GM23338 (cell line): ENCODE measurements at regions not wholly inside any gene's neighbourhood (a gene's known extent, or its start where the extent isn't known, plus 50 kb on each side); places are given as distances from the start of the nearest gene placed in this dataset.

Source experiments
- ATAC-seq: fragments of 200-7000 bp; cut with Tn5 transposase; 3 replicates; pipeline ENCODE4 v1.9.1; 2020
- DNase-seq: peaks from one replicate; pipeline ENCODE4 v3.0.0-alpha.2; 2015; ENCODE audit warnings: low spot score
- H2AFZ ChIP-seq: fragments of 200-600 bp; sonication (generic); 2 replicates; pipeline ENCODE4 v1.8.0; 2016; ENCODE audit warnings: antibody characterized with exemption, mild to moderate bottlenecking, moderate library complexity
- H3F3A ChIP-seq: fragments of 200-600 bp; sonication (generic); replicated peaks from 2 replicates; pipeline ENCODE4 v1.8.0; 2017; ENCODE audit warnings: antibody characterized with exemption, mixed run types, low read depth
- H3K27ac ChIP-seq: fragments of 200-600 bp; sonication (generic); 2 replicates; pipeline ENCODE4 v1.6.1; 2016; ENCODE audit warnings: low read depth
- H3K27me3 ChIP-seq: fragments of 200-600 bp; sonication (generic); 2 replicates; pipeline ENCODE4 v1.8.0; 2016; ENCODE audit warnings: mild to moderate bottlenecking, mixed run types, moderate library complexity; ENCODE audit not compliant: insufficient read depth
- H3K36me3 ChIP-seq: fragments of 200-600 bp; sonication (generic); 2 replicates; pipeline ENCODE4 v1.8.0; 2016; ENCODE audit warnings: mild to moderate bottlenecking; ENCODE audit not compliant: insufficient read depth
- H3K4me1 ChIP-seq: fragments of 200-600 bp; sonication (generic); 2 replicates; pipeline ENCODE4 v1.8.0; 2016; ENCODE audit warnings: mild to moderate bottlenecking, moderate library complexity; ENCODE audit not compliant: insufficient read depth
- H3K4me2 ChIP-seq: fragments of 200-600 bp; sonication (generic); 2 replicates; pipeline ENCODE4 v1.7.1; 2017; ENCODE audit warnings: mixed run types
- H3K4me3 ChIP-seq: fragments of 200-600 bp; sonication (generic); 2 replicates; pipeline ENCODE4 v1.6.1; 2016; ENCODE audit warnings: mixed run types
- H3K79me2 ChIP-seq: fragments of 200-600 bp; sonication (generic); replicated peaks from 2 replicates; pipeline ENCODE4 v1.8.0; 2017; ENCODE audit warnings: mild to moderate bottlenecking; ENCODE audit not compliant: insufficient read depth
- H3K9me2 ChIP-seq: fragments of 200-600 bp; sonication (generic); 2 replicates; pipeline ENCODE4 v1.8.0; 2017; ENCODE audit not compliant: insufficient read depth
- H4K20me1 ChIP-seq: fragments of 200-600 bp; sonication (generic); replicated peaks from 2 replicates; pipeline ENCODE4 v1.8.0; 2017; ENCODE audit warnings: mild to moderate bottlenecking; ENCODE audit not compliant: insufficient read depth
- H3K27ac Mint-ChIP-seq: 2 replicates; pipeline ENCODE4 v1.8.0; 2020; ENCODE audit warnings: inconsistent platforms, mild to moderate bottlenecking, moderate library complexity, mixed read lengths
- H3K27me3 Mint-ChIP-seq: 3 replicates; pipeline ENCODE4 v1.8.0; 2022; ENCODE audit warnings: low read depth, mild to moderate bottlenecking, moderate library complexity, mixed read lengths, inconsistent platforms; ENCODE audit not compliant: insufficient read depth, poor library complexity
- H3K36me3 Mint-ChIP-seq: 3 replicates; pipeline ENCODE4 v1.8.0; 2021; ENCODE audit warnings: low read depth, mild to moderate bottlenecking, inconsistent platforms, moderate library complexity, mixed read lengths
- H3K4me1 Mint-ChIP-seq: 3 replicates; pipeline ENCODE4 v1.8.0; 2020; ENCODE audit warnings: mild to moderate bottlenecking, inconsistent platforms, mixed read lengths
- H3K4me3 Mint-ChIP-seq: 3 replicates; pipeline ENCODE4 v1.8.0; 2021; ENCODE audit warnings: moderate library complexity, mild to moderate bottlenecking, inconsistent platforms, mixed read lengths
- H3K9me3 Mint-ChIP-seq: 3 replicates; pipeline ENCODE4 v1.8.0; 2020; ENCODE audit warnings: moderate library complexity, mild to moderate bottlenecking, inconsistent platforms, mixed read lengths
- JUNB ChIP-seq: IDR thresholded peaks from one replicate; pipeline ENCODE4 v1.6.1; 2016; ENCODE audit warnings: antibody characterized with exemption; ENCODE audit not compliant: unreplicated experiment
- NANOG ChIP-seq: IDR thresholded peaks from 2 replicates; pipeline ENCODE4 v1.6.1; 2016; ENCODE audit warnings: antibody characterized with exemption, borderline replicate concordance
- POLR2AphosphoS5 ChIP-seq: IDR thresholded peaks from 2 replicates; pipeline ENCODE4 v1.6.1; 2016; ENCODE audit warnings: antibody characterized with exemption, low read depth
- REST ChIP-seq: IDR thresholded peaks from one replicate; pipeline ENCODE4 v1.6.1; 2018; ENCODE audit warnings: antibody characterized with exemption; ENCODE audit not compliant: unreplicated experiment
- STAT1 ChIP-seq: IDR thresholded peaks from one replicate; pipeline ENCODE4 v1.6.1; 2016; ENCODE audit warnings: antibody characterized with exemption; ENCODE audit not compliant: unreplicated experiment
- ZNF114 ChIP-seq: fragments of 250-450 bp; sonication (Bioruptor Pico); IDR thresholded peaks from 2 replicates; pipeline ENCODE4 v1.5.0; 2020; ENCODE audit warnings: mild to moderate bottlenecking, moderate library complexity
- ZNF462 ChIP-seq: fragments of 250-450 bp; sonication (Bioruptor Pico); IDR thresholded peaks from 2 replicates; pipeline ENCODE4 v1.5.0; 2020; ENCODE audit warnings: mild to moderate bottlenecking, moderate library complexity

GRCh38 chr19:28504727-28505126, 708.2 kb downstream of the UQCRFS1 start (continued):
- TF ChIP-seq ZNF462 (CRISPR knock-in tag) = no peak
- TF ChIP-seq POLR2AphosphoS5 = no peak
- TF ChIP-seq REST = no peak
- no peak for TF ChIP-seq ZNF114
- TF ChIP-seq JUNB = no peak
- TF ChIP-seq NANOG = no peak

- no peak overlapping the region for H2AFZ ChIP-seq
- no peaks in the 10 kb centered on the region; the same call in 2 of the 3 replicates for H3K9me3 Mint-ChIP-seq
- no peaks in the 10 kb centered on the region for H3K9me2 ChIP-seq
- H3K4me3 Mint-ChIP-seq = no peak overlapping the region
- H3K4me3 ChIP-seq = no peak overlapping the region
- H3K27ac Mint-ChIP-seq = no peak overlapping the region
- no peaks in the 10 kb centered on the region; the same call in 2 of the 3 replicates for H3K36me3 Mint-ChIP-seq
- no peak for ATAC-seq
- TF ChIP-seq POLR2AphosphoS5 (no peak), STAT1 (no peak)
- DNase-seq = no peak
- H3K36me3 ChIP-seq = no peaks in the 10 kb centered on the region
- H3K27ac ChIP-seq = no peak overlapping the region
- H3K4me1 ChIP-seq = peaks cover 14% of the 10 kb centered on the region
- peaks cover 8% of the 10 kb centered on the region for H3K27me3 Mint-ChIP-seq
- H3K79me2 ChIP-seq = no peaks in the 10 kb centered on the region
- peaks cover 36% of the 10 kb centered on the region for H3K4me1 Mint-ChIP-seq
- H4K20me1 ChIP-seq = no peaks in the 10 kb centered on the region
- no peaks in the 10 kb centered on the region for H3F3A ChIP-seq
- H3K4me2 ChIP-seq = no peak overlapping the region
- no peaks in the 10 kb centered on the region for H3K27me3 ChIP-seq
Measured at GRCh38 chr19:28504139-28504538, 708.8 kb downstream of the UQCRFS1 start.
